ENCODE measurements at regions not wholly inside any gene's neighbourhood (a gene's known extent, or its start where the extent isn't known, plus 50 kb on each side); places are given as distances from the start of the nearest gene placed in this dataset.

- no peak for TF ChIP-seq POLR2A (IDR thresholded peaks at IDR 0.05)
- TF ChIP-seq CTCF (IDR thresholded peaks at IDR 0.05), result no peak
Observed at GRCh38 chr7:46928719-46929118, 653.2 kb downstream of the TNS3 start.
